VCaP (cell line): ENCODE measurements at regions not wholly inside any gene's neighbourhood (a gene's known extent, or its start where the extent isn't known, plus 50 kb on each side); places are given as distances from the start of the nearest gene placed in this dataset.
"Not testable (repeated sequence)": the region's sequence is repeated elsewhere in the genome, so short reads cannot be mapped to it uniquely, and the experiment has no call there.

Experiments
- H3K27ac ChIP-seq: fragments of 450-650 bp; 2 replicates; pipeline ENCODE4 v1.5.1; 2017
- CTCF ChIP-seq: fragments of 450-650 bp; conservative IDR thresholded peaks from 2 replicates; pipeline ENCODE4 v1.5.1; 2017; ENCODE audit warnings: mild to moderate bottlenecking, moderate library complexity

DNA sequence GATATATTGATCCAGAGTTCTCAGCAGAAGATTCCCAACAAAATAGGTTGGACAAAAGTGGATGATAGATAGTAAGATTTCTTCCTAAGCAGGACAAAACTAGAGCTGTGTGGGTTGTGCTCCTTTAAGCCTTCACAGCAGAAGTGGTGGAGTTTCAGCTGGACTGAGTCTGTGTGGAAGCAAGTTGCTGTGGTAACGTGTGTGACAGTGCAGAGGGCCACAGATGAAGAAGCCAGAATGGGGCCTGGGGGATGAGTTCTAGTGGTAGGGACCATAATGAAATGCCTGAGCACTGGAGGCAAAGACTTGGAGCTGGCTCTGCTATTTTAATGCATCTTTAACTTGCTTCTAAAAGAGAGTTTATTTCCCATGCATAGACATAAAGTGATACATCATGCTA, 238.7 kb upstream of the POGK start:
- no peak overlapping the region for H3K27ac ChIP-seq
- no peak for TF ChIP-seq CTCF

- TF ChIP-seq CTCF = no peak
- H3K27ac ChIP-seq = no peak overlapping the region
These were observed 237.5 kb upstream of the POGK start for GRCh38 chr1:166601650-166602278.

- not testable (repeated sequence) for H3K27ac ChIP-seq
These were observed 236.5 kb upstream of the POGK start for GRCh38 chr1:166602801-166603200.

GRCh38 chr1:166603296-166603695, 236.0 kb upstream of the POGK start:
- no peak overlapping the region for H3K27ac ChIP-seq
- no peak for TF ChIP-seq CTCF

DNA sequence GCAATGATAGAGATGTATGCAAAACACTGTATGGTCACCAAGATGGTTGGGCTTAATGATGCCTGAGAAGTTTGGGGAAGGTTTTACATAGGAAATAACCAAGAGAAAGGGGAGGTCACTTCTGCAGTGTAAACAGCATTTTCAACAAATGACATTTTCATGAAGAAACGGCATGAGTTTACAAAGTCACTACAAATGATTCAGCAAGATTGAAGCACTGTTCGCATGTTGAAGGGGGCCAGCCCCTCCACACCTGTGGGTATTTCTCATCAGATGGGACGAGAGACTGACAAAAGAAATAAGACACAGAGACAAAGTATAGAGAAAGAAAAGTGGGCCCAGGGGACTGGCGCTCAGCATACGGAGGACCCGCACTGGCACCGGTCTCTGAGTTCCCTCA, 234.1 kb upstream of the POGK start:
- no peak overlapping the region for H3K27ac ChIP-seq
- TF ChIP-seq CTCF = no peak

- TF ChIP-seq CTCF = no peak
- H3K27ac ChIP-seq = no peak overlapping the region
These were observed 226.4 kb upstream of the POGK start for GRCh38 chr1:166612886-166613285.

GRCh38 chr1:166616206-166616605, 223.1 kb upstream of the POGK start:
- no peak for TF ChIP-seq CTCF
- no peak overlapping the region for H3K27ac ChIP-seq

GRCh38 chr1:166626711-166627110, 212.6 kb upstream of the POGK start:
- no peak for TF ChIP-seq CTCF
- no peak overlapping the region for H3K27ac ChIP-seq
